HG03103 (cell line): ENCODE measurements at regions not wholly inside any gene's neighbourhood (a gene's known extent, or its start where the extent isn't known, plus 50 kb on each side); places are given as distances from the start of the nearest gene placed in this dataset.
"Not testable (repeated sequence)": the region's sequence is repeated elsewhere in the genome, so short reads cannot be mapped to it uniquely, and the experiment has no call there.

Experiments
- ATAC-seq: cut with Tn5 transposase; IDR thresholded peaks from one replicate; pipeline ENCODE4 v1.9.1; 2021; ENCODE audit warnings: low read depth; ENCODE audit not compliant: unreplicated experiment

DNA sequence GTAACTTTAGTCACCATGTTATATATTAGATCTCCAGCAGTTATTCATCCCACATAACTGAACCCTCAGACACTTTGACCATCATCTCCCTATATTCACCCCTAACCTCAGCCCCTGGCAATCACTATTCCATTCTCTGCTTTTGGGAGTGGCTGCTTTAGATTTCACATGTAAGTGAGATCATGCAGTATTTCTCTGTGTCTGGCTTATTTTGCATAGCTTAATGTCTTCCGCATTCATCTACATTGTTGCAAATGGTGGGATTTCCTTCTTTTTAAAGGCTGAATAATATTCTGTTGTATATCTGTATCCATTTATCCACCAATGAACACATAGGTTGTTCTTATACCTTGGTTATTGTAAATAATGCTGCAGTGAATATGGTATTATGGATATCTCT, 411.6 kb upstream of the ZEB2 start:
- no peak for ATAC-seq

DNA sequence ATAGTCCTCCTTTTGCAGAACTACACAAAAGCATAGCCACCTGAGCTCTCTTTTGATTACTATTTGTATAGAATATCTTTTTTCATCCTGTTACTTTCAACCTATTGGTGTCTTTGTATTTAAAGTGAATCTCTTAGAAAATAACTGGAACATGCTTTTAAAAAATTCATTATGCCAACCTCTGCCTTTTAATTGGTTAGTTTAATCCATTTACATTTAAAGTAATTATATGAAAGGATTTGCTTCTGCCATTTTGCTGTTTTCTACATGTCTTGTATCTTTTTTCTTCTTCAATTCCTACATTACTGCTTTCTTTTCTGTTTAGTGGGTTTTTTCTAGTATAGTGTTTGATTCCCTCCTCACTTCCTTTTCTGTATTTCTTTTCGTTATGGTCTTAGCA, 407.5 kb upstream of the ZEB2 start:
- ATAC-seq, result no peak

DNA sequence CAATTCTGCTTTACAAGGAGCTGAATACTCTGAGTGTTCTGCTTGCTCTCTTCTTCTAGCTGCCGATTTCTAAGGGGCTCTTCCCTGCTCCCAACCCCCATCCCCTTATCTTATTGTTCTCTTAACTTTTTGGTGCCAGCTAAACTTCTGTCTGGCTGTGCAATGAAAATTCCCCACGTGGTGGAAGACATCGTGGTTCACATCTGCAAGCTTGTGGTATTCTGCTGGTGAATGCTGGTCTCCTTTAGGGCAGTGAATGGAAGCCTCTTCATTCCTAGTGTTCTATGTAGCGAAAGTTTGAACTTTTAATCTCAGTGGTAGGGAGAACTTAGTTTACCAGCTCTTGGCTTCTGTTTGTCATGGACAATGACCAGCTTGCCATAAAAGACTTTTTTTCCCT, 406.0 kb upstream of the ZEB2 start:
- ATAC-seq, result no peak

DNA sequence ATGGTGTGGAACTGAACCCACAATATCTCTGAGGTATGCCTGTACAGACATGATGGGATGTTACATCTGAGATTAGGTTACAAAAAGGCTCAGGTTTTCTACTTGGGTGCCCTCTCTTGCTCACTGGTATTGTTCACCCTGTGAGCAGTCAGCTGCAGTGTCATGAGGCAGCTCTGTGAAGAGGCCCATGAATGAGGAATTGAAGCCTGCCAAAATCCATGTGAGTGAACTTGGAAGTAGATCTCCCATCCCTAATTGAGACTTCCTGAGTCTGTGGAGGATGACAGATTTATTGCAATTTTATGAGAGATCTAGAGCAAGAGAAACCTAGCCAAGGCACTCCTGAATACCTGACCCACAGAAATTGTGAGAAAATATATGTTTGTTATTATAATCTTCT, 404.9 kb upstream of the ZEB2 start:
- ATAC-seq, result no peak

DNA sequence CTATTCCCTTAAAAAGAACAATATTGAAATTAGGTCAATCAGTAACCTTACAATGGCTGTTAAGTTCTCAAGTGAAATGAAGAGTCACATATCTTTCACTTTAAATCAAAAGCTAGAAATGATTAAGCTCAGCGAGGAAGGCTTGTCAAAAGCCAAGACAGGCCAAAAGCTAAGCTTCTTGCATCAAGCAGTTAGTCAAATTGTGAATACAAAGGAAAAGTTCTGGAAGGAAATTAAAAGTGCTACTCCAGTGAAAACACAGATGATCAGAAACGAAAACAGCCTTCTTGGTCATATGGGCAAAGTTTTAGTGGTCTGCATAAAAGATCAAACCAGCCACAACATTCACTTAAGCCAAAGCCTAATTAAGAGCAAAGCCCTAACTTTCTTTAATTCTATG, 402.6 kb upstream of the ZEB2 start:
- ATAC-seq, result no peak

DNA sequence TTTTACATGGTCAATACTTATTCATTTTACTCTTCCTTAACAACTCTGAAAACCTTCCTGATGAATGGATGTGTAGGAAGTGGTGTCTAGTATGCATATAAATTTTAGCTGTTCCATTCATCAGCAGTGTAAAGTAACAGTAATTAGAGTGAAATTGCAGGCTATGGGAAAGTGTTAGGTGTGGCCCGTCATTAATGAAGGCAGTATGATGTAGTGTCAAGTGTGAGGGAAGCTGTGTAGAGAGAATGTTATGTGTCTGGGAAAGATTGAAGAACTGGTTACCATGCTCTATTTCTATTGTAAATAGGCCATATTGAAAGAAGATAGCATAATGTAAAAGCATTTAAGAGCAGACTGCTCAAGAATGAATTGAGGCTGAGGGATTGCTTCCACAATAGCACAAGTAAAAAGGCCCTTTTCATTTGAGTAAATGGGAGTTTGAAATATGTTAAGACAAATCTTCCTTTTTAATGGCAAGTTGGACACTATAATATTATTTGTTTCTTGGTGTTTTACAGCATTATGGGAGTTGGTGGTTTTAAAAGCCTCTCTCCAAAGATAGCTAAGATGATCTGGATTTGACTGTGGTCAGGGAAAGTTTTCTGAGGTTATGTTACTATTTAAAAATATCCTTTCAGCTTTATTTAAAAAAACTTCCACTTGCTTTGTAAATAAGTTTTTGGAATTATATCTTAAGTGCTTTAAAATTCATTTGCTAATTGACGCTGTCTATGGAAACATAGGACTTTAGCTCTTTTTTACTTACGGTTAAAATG, 401.0 kb upstream of the ZEB2 start:
- ATAC-seq, result no peak

DNA sequence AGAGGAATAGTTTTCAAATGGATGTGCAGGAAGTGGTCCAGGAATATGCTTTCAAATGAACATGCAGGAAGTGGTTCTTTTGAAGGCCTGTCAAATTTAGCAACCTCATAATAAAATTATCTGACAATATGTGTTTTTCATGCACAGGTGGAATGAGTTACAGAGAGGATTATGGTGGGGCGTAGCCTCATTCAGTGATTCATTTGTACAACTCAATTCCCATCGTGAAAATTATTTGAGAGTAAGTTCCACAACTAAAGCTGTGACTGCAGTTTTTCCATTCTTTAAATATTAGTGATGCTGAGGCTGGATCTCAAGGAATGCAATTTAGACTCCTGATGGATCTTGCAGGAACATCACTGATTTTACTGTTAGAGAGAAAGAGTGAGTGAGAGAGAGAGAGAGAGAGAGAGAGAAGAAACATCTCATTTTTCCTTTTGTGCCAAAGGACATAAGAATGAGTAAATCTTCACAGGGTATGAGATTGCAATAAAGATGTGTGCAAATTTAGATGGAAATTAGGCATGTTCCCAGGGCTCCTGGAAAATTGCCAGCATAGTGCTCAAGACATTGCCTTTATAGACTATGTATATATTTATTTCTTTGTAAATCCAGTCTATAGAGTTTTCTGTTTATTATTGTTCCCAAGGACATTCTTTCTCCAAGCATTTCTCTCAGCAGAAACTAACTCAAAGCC, 394.9 kb upstream of the ZEB2 start:
- ATAC-seq, result no peak

DNA sequence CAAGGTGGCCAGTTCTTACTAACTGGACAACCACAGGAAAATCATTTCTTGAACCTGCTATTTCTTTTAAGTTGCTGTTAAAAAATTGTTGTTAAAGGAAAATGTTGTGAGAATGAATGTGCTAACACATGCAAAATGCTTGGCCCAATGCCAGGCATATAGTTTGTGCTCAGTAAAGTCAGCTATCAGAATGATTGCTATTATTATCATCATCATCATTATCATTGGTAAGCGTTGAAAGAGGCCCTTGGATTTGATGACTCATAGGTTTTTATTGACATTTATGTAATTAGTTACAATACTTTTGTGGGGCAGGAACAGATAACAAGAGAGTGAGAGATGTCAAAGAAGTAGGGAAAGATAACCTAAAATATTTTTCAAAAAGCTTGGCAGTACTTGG, 394.2 kb upstream of the ZEB2 start:
- ATAC-seq, result no peak

DNA sequence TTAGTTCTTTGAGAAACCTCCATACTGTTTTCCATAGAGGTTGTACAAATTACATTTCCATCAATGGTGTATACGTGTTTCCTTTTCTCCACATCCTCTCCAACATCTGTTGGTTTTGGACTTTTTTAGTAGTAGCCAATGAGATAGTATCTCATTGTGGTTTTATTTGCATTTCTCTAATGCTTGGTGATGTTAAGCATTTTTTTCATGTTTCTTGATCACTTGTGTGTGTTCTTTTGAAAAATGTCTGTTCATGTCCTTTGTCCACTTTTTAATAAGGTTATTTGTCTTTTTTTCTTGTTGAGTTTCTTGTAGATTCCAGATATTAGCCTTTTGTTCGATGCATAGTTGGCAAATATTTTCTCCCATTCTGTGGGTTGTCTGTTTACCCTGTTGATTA, 392.3 kb upstream of the ZEB2 start:
- no peak for ATAC-seq

DNA sequence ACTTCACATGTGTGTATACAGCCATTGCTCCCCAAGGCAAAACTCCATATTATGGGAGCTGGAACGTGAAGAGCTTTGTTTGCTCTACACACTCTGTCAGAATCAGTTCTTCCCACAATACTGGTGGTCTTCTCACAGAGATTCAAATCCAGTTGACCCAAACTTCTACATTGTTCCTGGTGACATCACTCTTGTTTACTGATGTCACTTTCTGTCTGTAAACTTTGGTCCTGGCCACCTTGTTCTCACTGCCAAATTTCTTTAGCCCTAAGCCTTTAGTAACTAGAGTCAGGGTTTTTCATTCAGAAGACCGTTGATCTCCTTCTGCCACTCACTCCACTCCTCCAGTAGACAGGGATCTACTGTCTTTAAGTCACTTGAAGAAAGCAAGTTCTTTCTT, 386.0 kb upstream of the ZEB2 start:
- no peak for ATAC-seq

DNA sequence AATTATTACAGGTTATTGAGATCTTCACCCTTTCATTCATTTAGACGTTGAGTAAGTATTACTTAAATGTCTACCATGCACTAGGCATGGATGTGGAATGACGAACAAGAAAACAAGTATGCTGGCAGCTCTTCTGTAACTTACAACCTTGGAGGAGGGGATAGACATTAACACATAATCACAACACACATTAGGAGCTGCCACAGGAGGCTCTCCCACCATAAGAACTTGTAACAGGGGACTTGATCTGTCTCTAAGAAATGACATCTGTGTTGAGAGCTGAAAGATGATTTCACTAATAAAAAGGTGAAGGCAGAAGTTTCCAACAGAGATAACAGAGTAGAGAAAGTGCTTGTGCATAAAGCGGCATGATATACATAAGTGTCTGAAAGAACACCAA, 384.7 kb upstream of the ZEB2 start:
- ATAC-seq, result no peak

DNA sequence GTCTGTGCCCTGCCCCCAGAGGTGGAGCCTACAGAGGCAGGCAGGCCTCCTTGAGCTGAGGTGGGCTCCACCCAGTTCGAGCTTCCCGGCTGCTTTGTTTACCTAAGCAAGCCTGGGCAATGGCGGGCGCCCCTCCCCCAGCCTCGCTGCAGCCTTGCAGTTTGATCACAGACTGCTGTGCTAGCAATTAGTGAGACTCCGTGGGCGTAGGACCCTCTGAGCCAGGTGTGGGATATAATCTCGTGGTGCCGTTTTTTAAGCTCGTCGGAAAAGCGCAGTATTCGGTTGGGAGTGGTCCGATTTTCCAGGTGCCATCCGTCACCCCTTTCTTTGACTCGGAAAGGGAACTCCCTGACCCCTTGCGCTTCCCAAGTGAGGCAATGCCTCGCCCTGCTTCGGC, 383.1 kb upstream of the ZEB2 start:
- not testable (repeated sequence) for ATAC-seq

DNA sequence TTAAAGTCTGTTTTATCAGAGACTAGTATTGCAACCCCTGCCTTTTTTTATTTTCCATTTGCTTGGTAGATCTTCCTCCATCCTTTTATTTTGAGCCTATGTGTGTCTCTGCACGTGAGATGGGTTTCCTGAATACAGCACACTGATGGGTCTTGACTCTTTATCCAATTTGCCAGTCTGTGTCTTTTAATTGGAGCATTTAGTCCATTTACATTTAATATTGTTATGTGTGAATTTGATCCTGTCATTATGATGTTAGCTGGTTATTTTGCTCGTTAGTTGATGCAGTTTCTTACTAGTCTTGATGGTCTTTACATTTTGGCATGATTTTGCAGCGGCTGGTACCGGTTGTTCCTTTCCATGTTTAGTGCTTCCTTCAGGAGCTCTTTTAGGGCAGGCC, 381.5 kb upstream of the ZEB2 start:
- not testable (repeated sequence) for ATAC-seq

DNA sequence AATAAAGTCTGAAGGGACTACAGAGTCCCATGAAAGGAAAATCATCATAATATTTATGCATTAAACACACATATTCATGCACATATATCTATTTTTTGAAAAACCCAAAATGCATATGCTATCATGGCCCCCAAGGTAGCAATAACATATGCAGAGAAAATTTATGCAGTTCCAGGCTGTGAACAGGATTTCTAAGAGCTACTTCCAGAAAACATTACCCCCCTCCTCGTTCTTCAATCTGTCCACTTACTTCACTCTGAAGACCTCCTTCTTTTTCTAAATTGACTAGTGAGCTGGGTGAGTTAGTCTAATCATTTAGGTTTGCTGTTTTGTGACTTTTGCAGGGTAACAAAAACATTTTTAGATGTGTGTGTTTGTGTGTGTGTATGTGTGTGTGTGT, 376.4 kb upstream of the ZEB2 start:
- ATAC-seq, result no peak

DNA sequence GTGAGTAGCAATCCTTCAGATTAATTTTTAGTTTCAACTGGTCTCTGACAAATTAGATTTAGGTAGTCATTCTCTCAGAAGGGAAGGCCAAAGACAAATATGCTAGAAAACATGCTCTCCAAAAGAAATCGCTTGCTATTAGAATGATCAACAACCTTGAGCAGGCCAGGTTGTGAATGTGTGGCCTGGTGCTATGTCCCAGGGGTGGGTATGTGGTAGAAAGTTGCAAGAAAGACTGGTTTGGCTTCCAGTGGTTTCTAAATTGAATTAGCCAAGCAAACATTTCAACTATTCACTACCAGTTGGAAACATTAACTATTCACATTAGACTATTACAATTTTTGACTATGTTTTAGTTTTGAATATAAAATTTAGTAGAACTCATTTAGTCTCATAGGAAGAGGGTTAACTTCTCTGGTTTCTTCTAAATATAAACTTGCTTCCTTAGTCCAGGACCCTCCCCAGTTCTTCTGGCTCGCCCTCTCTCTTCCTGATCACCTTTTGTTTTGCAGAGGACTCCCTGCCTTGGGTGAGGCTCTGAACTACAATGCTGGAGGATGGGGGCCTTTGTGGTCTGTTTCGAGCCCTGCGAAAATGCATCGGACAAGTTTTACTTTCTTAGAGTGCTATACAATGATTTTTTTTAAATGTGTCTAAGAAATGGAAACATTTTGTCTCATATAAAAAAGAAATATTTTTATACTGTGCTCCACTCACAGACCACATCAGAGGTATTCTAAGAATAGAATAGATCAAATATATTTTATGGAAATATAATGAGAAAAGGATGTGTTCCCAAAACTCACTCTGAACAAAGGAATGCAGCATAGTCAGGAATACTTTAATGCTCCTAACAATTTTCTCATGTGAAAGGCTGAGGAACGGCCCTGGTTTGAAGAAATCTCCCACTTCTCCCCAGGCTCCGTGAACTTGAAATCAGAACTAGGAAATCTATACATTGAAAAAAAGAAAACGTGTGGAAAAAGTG, 375.0 kb upstream of the ZEB2 start:
- ATAC-seq, result no peak

DNA sequence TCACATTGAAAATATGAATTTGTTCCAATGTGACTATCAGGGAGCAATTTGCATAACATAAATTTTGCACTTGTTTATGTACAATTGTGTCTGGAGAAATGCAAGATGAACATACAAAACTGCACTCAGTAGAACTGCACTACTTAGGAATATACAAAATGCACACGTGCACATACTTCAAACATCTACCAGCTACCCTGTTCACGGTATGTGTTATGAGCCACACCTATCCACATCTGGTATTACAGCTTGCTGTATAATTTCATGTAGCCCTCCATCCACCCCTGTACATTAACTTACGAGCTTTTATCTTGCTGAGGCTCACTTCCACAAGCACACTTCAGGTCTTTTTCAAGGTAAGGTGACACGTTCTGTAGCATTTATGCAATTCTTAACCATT, 373.5 kb upstream of the ZEB2 start:
- no peak for ATAC-seq

DNA sequence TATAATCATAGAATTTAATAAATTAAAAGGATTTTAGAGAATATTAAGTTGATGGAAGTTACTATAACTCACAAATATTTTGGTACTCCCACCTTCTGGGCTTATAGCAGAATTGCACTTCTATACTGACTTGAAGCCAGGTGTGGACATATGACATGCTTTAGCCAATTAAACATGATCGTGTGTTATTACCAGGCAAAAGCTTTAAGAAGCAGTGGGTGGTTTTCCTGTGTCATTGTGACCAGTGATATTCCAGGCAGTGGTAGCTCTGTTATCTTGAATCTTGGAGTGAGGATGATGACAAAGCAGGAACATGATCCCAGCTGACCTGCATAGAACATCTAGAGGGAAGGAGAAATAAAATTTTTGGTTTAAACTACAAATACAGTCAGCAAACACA, 370.9 kb upstream of the ZEB2 start:
- peak; percentile 56 for ATAC-seq

DNA sequence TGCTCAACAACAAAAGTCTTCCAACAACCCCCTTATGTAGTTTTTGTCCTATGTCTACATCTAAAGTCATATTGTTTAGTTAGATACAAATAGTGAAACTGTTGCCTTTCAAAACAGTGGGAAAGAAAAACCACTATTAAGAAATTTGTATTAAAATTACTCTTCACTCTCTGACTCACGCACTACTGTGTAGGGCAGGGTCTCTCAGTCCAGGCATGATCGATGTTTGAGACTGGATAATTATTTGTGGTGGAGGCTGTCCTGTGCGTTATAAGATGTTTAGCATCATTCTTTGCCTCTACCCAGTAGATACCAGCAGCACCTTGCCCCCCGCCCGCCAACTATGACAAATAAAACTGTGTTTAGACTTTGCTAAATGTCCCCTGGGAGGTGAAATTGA, 369.4 kb upstream of the ZEB2 start:
- ATAC-seq, result no peak

DNA sequence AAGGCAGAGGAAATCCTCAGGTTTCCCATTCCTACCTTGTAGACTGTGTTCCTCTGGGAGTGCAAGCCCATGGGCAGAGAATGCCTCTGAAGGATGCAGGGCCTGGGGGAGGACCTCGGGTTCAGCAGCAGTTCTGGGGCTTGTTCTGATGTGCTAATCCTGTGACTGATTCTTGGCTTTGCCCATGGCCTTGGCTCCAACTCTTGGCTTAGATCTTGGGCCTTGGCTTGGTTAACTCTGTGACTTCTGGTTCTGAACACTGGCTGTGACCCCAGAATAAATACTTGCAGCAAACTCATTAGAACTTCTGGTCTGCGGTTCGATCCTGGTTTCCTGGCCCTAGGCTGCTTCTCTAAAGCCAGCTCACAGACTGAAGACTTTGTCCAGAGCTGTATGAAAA, 366.9 kb upstream of the ZEB2 start:
- no peak for ATAC-seq

DNA sequence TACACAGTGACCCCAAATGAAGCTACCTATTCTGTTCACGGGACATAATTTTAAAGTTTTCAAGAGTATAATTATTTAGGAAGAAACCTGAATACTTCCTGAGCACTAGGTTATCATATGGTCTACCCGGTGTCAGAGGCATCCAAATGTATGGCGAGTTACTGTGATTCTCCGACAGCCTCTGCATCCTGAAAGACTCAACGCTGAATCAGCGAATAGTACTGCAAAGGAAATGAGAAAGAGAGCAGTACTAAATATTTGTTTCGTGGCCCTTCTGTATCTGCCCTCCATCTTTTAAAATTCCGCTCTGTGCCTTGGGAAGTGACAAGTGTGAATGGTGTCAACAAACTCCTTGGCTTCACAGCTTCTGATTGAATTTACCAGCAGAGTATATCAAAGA, 358.0 kb upstream of the ZEB2 start:
- ATAC-seq, result no peak

DNA sequence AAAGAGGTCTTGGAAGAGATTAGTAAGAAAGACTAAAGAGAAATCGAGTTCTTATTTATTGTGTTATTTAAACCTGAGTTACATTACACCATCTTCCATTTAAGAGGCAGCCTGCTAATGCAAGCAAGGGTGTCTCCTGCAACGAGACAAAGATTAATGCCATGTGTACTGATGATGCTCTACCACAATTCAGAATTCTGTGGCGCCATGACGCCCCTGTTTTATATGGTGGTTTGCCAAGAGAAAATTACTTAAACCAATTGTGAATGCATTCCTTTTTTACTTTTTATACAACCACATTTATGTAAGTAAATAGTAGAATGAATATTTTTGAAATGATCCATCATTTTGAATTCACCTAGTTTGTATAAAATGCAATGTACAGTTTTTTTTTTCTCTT, 356.1 kb upstream of the ZEB2 start:
- ATAC-seq, result no peak
